Activated T-helper 17 cell treated with anti-CD3 and anti-CD28 coated beads, Interleukin-2, amount 50 U/mL, for 72 hours (primary cell): ENCODE measurements at regions not wholly inside any gene's neighbourhood (a gene's known extent, or its start where the extent isn't known, plus 50 kb on each side); places are given as distances from the start of the nearest gene placed in this dataset.
"Not testable (repeated sequence)": the region's sequence is repeated elsewhere in the genome, so short reads cannot be mapped to it uniquely, and the experiment has no call there.

Source experiments
- ATAC-seq: fragments of 150-1000 bp; cut with Tn5 transposase; replicated peaks from 2 replicates; pipeline ENCODE4 v1.10.0; 2021; ENCODE audit warnings: mild to moderate bottlenecking, moderate library complexity
- H3K27ac Mint-ChIP-seq: one replicate; pipeline ENCODE4 v1.8.0; 2022; ENCODE audit warnings: mixed read lengths
- H3K27me3 Mint-ChIP-seq: one replicate; pipeline ENCODE4 v1.8.0; 2022; ENCODE audit warnings: mixed read lengths
- H3K36me3 Mint-ChIP-seq: one replicate; pipeline ENCODE4 v1.8.0; 2022; ENCODE audit warnings: low read depth, mild to moderate bottlenecking, mixed read lengths
- H3K4me1 Mint-ChIP-seq: one replicate; pipeline ENCODE4 v1.8.0; 2022; ENCODE audit warnings: mixed read lengths
- H3K4me3 Mint-ChIP-seq: one replicate; pipeline ENCODE4 v1.8.0; 2022; ENCODE audit warnings: mild to moderate bottlenecking, mixed read lengths
- H3K9me3 Mint-ChIP-seq: one replicate; pipeline ENCODE4 v1.8.0; 2022; ENCODE audit warnings: mixed read lengths

DNA sequence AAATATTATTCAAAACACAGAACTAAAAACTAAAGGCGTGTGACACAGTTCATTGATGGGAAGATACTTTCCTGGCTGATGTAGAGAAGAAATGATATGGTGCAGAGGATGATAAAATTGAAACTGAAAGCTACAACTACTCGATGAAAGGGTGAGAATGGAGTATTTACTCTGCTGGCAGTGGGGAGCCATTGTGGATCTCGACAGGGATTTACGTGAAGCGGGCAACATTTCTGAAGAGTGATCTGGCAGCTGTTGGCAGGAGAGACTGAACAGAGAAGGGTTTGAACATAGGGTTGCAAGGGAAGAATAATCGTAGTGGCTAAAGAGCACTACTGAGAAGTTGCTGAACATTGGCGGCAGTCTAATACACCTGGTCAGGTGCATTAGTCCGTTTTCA is 464.9 kb downstream of the PDZRN4 start:
- Mint-ChIP-seq H3K4me1 (no peaks in the 10 kb centered on the region), H3K9me3 (no peaks in the 10 kb centered on the region), H3K4me3 (no peak overlapping the region), H3K27me3 (no peaks in the 10 kb centered on the region), H3K27ac (no peak overlapping the region), H3K36me3 (no peaks in the 10 kb centered on the region)
- no peak for ATAC-seq

DNA sequence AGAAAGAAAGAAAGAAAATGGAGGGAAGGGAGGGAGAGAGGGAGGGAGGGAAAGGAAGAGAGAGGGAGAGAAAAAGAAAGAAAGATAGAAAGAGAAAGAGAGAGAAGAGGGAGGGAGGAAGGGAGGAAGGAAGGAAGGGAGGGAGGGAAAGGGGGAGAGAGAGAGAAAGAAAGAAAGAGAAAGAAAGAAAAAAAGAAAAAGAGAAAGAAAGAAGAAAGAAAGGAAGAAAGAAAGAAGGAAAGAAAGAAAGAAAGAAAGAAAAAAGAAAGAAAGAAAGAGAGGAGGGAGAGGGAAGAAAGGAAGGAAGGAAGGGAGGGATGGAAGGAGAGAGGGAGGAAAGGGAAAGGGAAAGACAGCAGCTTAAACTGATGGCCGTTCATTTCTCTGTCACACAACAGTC is 457.5 kb downstream of the PDZRN4 start:
- H3K9me3 Mint-ChIP-seq: no peaks in the 10 kb centered on the region
- ATAC-seq: no peak
- H3K4me1 Mint-ChIP-seq: no peaks in the 10 kb centered on the region
- H3K36me3 Mint-ChIP-seq: no peaks in the 10 kb centered on the region
- H3K27me3 Mint-ChIP-seq: peaks cover 3% of the 10 kb centered on the region
- H3K4me3 Mint-ChIP-seq: no peak overlapping the region
- H3K27ac Mint-ChIP-seq: no peak overlapping the region

DNA sequence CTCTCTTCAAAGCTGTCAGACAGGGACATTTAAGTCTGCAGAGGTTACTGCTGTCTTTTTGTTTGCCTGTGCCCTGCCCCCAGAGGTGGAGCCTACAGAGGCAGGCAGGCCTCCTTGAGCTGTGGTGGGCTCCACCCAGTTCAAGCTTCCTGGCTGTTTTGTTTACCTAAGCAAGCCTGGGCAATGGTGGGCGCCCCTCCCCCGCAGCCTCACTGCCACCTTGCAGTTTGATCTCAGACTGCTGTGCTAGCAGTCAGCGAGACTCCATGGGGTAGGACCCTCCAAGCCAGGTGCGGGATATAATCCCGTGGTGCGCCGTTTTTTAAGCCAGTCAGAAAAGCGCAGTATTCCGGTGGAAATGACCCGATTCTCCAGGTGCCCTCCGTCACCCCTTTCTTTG is 454.7 kb downstream of the PDZRN4 start:
- H3K27me3 Mint-ChIP-seq, ATAC-seq, H3K9me3 Mint-ChIP-seq, H3K36me3 Mint-ChIP-seq, H3K4me1 Mint-ChIP-seq, H3K4me3 Mint-ChIP-seq, H3K27ac Mint-ChIP-seq: not testable (repeated sequence)

DNA sequence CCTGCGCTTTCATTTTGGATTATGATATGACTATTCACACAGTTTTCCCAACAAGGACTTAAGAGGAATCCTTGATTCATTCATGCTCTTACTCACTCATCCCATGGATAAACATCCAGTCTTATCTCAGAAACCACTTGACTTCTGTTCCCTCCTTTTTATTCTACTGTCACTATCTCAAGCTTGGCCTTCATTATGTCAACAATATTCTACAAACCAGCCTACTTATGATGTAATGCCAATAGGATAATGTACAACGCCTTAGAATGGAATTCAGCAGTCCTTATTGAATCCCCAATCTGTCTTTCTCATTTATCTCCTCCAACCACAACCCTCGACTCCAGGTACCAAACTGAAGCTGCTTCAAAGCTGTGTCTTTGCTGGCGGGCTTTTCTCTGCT is 448.5 kb downstream of the PDZRN4 start:
- Mint-ChIP-seq H3K36me3 (no peaks in the 10 kb centered on the region), H3K27me3 (no peaks in the 10 kb centered on the region), H3K27ac (no peak overlapping the region), H3K4me1 (no peaks in the 10 kb centered on the region), H3K9me3 (no peaks in the 10 kb centered on the region), H3K4me3 (no peak overlapping the region)
- ATAC-seq: no peak

DNA sequence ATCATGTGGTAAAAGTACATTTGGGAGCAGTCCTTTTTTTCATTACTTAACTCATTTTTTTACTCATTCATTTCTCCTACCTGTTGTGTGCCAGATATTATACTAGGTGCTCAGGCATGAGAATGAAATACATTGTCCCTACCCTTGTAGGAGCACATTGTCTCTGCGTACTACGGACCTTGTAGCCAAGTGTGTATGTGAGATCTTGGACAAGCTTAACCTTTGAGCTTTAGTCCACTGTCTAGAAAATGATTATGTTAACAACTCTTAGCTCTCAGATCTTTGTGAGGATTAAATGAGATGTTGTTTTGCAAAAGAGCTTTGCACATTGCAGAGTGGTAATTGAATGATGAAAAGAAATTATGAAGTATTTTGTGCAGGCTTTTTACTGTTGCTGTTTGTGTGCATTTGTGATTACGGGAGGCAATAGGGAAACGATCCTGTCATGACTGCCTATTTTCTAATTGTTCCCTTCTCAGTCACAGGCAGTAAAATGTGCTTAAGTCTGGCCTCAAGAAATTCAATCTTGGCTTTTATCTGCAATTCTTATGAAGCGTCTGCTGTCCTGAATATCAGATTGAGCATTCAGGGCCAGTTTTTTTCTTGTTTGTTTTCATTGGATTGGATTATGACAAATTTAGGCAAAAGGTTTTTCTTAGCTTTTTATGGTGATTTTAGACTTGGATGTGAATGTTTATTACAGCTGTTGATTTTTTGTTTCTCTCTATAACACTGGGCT is 447.7 kb downstream of the PDZRN4 start:
- H3K4me1 Mint-ChIP-seq: no peaks in the 10 kb centered on the region
- no peak for ATAC-seq
- H3K27me3 Mint-ChIP-seq: no peaks in the 10 kb centered on the region
- no peak overlapping the region for H3K27ac Mint-ChIP-seq
- no peaks in the 10 kb centered on the region for H3K36me3 Mint-ChIP-seq
- H3K9me3 Mint-ChIP-seq: peaks cover 4% of the 10 kb centered on the region
- no peak overlapping the region for H3K4me3 Mint-ChIP-seq

DNA sequence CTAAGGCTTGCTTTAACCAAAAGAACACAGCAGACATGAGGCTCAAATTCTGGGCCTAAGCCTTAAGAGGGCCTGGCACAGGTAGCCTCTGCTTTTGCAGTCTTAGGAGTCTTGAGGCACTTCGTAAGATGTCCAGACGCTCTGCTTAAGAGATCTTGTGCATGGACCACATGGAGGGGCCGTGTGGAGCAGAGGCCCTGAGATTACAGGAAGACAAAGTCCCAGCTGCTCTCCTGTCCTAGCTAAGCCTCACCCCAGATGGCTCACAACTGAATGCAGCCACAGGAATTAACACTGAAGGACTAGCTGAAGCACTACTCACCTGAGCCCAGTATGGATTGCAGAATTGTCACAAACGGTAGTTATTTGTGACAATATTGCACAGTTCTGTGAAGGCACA is 446.0 kb downstream of the PDZRN4 start:
- Mint-ChIP-seq H3K27me3 (no peaks in the 10 kb centered on the region), H3K9me3 (peaks cover 4% of the 10 kb centered on the region), H3K27ac (no peak overlapping the region), H3K4me1 (no peaks in the 10 kb centered on the region), H3K36me3 (no peaks in the 10 kb centered on the region), H3K4me3 (no peak overlapping the region)
- ATAC-seq: no peak

DNA sequence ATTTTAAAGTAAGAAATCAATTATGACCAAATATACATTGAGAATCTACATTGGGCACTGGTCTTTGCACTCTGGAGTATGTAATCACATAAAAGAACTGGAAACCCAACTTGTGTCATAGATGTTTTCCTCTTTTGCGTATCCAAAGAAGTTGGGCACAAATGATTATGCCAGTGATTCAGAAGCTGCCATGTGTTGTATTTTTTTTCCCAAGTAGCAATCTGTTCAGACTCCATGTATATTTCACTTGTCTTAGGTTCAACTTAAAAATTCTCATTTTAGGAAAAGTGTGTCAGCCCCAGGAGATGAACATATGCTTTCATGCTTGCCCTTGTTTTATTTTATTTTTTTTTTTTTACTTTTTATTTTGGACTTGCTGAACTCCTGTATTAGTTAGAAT is 441.5 kb downstream of the PDZRN4 start:
- Mint-ChIP-seq H3K9me3 (peaks cover 4% of the 10 kb centered on the region), H3K27ac (no peak overlapping the region), H3K27me3 (no peaks in the 10 kb centered on the region), H3K4me1 (no peaks in the 10 kb centered on the region), H3K36me3 (no peaks in the 10 kb centered on the region), H3K4me3 (no peak overlapping the region)
- no peak for ATAC-seq

DNA sequence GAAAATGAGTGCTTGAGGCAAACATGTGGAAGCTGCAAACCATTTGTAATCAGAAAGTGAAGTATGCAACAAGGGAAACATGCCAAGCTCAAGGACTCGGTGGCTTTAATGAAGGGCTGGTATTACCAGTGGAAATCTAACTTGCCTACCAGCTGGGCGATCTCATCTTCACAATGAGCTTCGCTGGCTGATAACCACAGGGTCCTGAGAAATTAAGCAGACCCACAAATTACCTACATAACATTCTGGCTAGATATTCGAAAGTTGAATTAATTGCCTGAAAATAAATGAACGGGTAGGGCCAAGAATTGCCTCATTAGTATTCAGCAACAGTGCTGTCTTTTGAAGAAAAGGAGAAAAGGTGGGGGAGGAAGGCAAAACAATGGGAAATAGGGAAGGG is 439.4 kb downstream of the PDZRN4 start:
- no peak for ATAC-seq
- Mint-ChIP-seq H3K4me1 (no peaks in the 10 kb centered on the region), H3K36me3 (no peaks in the 10 kb centered on the region), H3K27me3 (no peaks in the 10 kb centered on the region), H3K27ac (no peak overlapping the region), H3K4me3 (no peak overlapping the region), H3K9me3 (peaks cover 4% of the 10 kb centered on the region)

DNA sequence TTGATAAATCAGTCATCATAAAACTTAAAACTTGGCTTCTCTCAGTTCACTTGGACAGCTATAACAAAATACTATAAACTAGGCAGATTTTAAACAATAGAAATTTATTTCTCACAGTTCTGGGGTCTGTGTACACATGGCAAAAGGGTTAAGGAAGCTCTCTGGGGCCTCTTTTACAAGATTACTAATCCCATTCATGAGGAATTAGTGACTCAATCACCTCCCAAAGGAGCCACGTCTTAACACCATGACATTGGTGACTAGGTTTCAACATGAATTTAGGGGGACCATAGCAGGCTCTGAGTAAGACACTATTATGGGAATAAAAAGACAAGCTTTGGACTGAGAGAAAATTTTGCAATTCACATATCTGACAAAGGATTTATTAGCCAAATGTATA is 436.5 kb downstream of the PDZRN4 start:
- peaks cover 2% of the 10 kb centered on the region for H3K27me3 Mint-ChIP-seq
- no peak overlapping the region for H3K27ac Mint-ChIP-seq
- ATAC-seq: no peak
- no peaks in the 10 kb centered on the region for H3K9me3 Mint-ChIP-seq
- H3K4me1 Mint-ChIP-seq: no peaks in the 10 kb centered on the region
- H3K36me3 Mint-ChIP-seq: no peaks in the 10 kb centered on the region
- H3K4me3 Mint-ChIP-seq: no peak overlapping the region
